ENCODE measurements at regions not wholly inside any gene's neighbourhood (a gene's known extent, or its start where the extent isn't known, plus 50 kb on each side); places are given as distances from the start of the nearest gene placed in this dataset.

GRCh38 chr2:217652761-217653639, 349.8 kb downstream of the TNS1 start:
- no peak for DNase-seq

- peak; percentile 39 to 61 for DNase-seq
These were observed 352.0 kb downstream of the TNS1 start for GRCh38 chr2:217650716-217651360.

- no peak for DNase-seq
These were observed 352.6 kb downstream of the TNS1 start for GRCh38 chr2:217650229-217650628.

GRCh38 chr2:217647925-217648324, 354.9 kb downstream of the TNS1 start:
- no peak for DNase-seq

- DNase-seq, result no peak
These were observed 355.6 kb downstream of the TNS1 start for GRCh38 chr2:217647226-217647625.

GRCh38 chr2:217645896-217646295, 356.9 kb downstream of the TNS1 start:
- DNase-seq, result no peak

- DNase-seq, result no peak
These were observed 358.9 kb downstream of the TNS1 start for GRCh38 chr2:217643789-217644301.

GRCh38 chr2:217642944-217643343, 359.9 kb downstream of the TNS1 start:
- DNase-seq, result no peak

- no peak for DNase-seq
These were observed 360.8 kb downstream of the TNS1 start for GRCh38 chr2:217641960-217642359.

- no peak for DNase-seq
These were observed 363.3 kb downstream of the TNS1 start for GRCh38 chr2:217639481-217639880.

- DNase-seq, result no peak
These were observed 364.3 kb downstream of the TNS1 start for GRCh38 chr2:217638533-217638932.

- DNase-seq, result no peak
These were observed 364.8 kb downstream of the TNS1 start for GRCh38 chr2:217638031-217638430.

- DNase-seq, result no peak
These were observed 365.7 kb downstream of the TNS1 start for GRCh38 chr2:217636991-217637561.

- DNase-seq, result no peak
These were observed 366.2 kb downstream of the TNS1 start for GRCh38 chr2:217636578-217636977.

GRCh38 chr2:217634871-217635270, 367.9 kb downstream of the TNS1 start:
- no peak for DNase-seq

- no peak for DNase-seq
These were observed 370.8 kb downstream of the TNS1 start for GRCh38 chr2:217632043-217632442.

- DNase-seq, result no peak
These were observed 371.7 kb downstream of the TNS1 start for GRCh38 chr2:217631115-217631514.

- DNase-seq, result no peak
These were observed 373.4 kb downstream of the TNS1 start for GRCh38 chr2:217629347-217629746.

GRCh38 chr2:217628061-217628460, 374.7 kb downstream of the TNS1 start:
- no peak for DNase-seq

- no peak for DNase-seq
These were observed 375.9 kb downstream of the TNS1 start for GRCh38 chr2:217626926-217627325.

- DNase-seq, result no peak
These were observed 377.1 kb downstream of the TNS1 start for GRCh38 chr2:217625557-217626169.

GRCh38 chr2:217623281-217623912, 379.4 kb downstream of the TNS1 start:
- DNase-seq, result no peak

Data from NCI-H2081 (cell line).